Stimulated activated CD8-positive, alpha-beta memory T cell treated with anti-CD3 and anti-CD28 coated beads, Interleukin-7, amount 100 ng/mL, for 4 hours (primary cell): ENCODE measurements at regions not wholly inside any gene's neighbourhood (a gene's known extent, or its start where the extent isn't known, plus 50 kb on each side); places are given as distances from the start of the nearest gene placed in this dataset.
"Not testable (repeated sequence)": the region's sequence is repeated elsewhere in the genome, so short reads cannot be mapped to it uniquely, and the experiment has no call there.

Experiments used
- DNase-seq, 2 donors: peaks; one replicate each; pipeline ENCODE4 v3.0.0-alpha.2; 2020; ENCODE audit warnings: low read depth in 2 of 2

DNA sequence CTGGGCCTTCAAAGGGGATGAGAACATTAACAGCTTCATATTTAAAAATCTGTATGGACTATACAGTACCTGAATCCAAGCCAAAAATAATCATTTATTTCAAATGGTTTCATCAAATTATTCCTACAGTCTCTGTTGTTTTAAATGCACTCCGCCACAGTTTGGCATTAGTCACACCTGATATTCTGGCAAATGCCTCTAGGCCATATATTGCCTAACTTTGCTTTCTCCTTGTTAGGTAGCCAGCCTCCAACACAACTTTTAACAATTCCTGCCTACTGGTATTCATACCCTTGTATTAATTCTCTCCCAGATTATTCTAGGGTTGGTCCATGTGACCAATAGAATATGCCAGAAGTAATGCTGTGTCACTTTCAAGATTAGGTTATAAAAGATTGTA is 146.6 kb upstream of the FANCL start:
- no peak for DNase-seq

GRCh38 chr2:58386904-58387303 is 145.8 kb upstream of the FANCL start:
- DNase-seq = not testable (repeated sequence)

GRCh38 chr2:58378152-58378551 is 137.0 kb upstream of the FANCL start:
- no peak for DNase-seq

- no peak for DNase-seq
Observed at GRCh38 chr2:58377181-58377580, 136.1 kb upstream of the FANCL start.

- DNase-seq = no peak
Observed at GRCh38 chr2:58376592-58376991, 135.5 kb upstream of the FANCL start.

DNA sequence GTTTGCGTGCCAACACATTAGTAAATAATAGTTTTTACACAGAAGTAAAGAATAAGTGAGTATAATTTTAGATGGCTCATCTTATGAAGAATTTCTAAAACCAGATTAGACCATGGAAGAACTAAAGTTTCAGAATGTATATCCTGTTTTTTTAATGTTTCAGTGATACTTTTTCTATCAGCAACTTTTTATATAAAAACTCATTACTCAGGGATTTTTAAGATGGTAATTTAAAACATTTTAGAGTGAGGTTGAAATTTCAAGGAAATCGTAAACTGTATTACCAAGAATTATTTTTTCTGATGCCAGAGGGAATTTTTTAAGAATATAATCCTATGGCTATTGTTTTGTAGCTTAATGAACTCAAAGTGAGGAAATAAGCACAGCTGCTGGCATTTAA is 128.5 kb upstream of the FANCL start:
- DNase-seq = no peak

- DNase-seq = no peak
Observed at GRCh38 chr2:58364098-58364497, 123.0 kb upstream of the FANCL start.

- DNase-seq = no peak
Observed at GRCh38 chr2:58358026-58358425, 116.9 kb upstream of the FANCL start.

- no peak for DNase-seq
Observed at GRCh38 chr2:58357521-58357920, 116.4 kb upstream of the FANCL start.

DNA sequence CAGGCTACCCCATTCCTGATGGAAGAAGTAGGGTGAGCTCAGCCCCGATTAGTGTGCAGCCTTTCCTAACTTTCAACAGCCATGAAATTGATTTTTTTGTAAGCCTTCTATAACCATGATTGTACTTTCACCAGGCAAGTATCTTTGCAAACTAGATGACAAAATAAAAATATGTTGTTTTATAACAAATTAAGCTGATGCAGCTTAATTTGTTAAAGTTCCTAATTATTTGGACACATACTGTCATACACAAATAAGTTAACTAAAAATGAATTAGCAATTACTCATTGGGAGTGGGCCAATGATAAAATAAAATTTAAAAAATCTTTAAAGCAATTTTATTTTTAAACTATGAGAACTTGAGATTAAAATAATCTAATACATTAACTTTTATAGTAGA is 113.1 kb upstream of the FANCL start:
- DNase-seq = no peak

DNA sequence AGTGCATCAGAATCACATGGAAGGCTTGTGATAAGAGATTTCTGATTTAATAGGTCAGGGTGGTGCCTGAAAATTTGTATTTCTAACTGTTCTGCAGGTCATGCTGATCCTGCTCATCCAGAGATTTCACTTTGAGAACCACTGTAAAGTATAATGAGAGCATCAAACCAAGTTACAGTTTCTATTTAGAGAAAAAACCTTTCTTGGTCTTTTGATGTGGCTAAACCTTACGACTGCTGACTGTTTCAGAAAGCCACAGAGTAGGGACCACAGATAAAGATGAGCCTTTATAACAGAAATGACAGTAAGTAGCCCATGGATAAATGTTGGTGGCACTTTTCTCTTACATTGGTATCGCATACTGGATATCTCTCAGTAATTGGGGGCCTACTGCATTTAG is 109.4 kb upstream of the FANCL start:
- no peak for DNase-seq

- DNase-seq = no peak
Observed at GRCh38 chr2:58347810-58348209, 106.7 kb upstream of the FANCL start.

- no peak for DNase-seq
Observed at GRCh38 chr2:58341047-58341446, 99.9 kb upstream of the FANCL start.

DNA sequence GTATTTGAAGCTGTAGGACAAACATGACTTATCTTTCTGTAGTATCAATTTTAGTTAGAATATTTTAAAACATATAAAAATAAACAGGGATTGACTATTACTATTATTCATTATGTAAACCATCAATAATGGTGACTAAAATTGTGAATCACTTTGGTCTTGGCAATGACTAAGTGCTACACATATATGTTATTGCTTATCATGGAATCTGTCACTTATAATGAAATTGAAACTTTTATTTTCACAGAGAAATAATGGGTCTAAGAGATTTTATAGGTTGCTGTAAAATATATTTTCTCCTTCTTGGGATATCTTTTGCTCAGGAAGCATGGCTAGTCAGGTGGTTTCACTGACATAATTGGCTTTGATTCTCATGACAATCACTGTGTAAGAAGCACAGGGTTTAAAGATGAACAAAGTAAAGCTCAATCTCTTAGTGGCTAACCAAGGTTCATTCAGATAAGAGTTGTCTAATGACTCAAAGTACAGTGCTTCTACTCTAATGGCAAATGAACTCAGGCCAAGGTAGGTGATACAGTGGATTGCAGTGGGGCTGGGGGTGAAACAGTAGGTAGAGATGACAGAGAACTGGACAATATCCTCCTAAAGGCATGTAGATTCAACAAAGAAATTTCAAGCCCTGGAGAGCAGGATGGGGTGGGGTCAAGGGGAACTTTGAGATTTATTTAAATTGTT is 98.6 kb upstream of the FANCL start:
- DNase-seq = no peak

GRCh38 chr2:58336416-58336815 is 95.3 kb upstream of the FANCL start:
- DNase-seq = no peak

- DNase-seq = no peak
Observed at GRCh38 chr2:58334414-58334813, 93.3 kb upstream of the FANCL start.

- not testable (repeated sequence) for DNase-seq
Observed at GRCh38 chr2:58325296-58325895, 84.3 kb upstream of the FANCL start.

DNA sequence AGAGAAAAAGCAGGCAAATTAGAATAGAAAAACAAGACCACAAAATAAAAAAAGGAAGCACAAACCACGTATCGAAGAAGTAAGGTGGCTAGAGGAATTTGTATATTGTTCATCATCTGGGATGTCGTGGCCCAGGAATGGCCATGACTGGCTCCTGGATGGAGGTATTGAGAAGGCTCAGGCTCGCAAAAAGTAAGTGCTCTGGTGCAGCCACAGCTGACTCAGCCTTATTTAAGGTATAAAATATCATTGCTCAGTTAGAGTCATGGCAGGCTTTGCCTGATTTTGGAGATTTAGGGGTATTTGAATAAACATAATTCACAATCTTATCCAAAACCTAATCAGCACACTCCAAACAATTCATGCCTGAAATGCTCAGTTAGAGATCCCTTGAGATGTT is 78.4 kb upstream of the FANCL start:
- DNase-seq = no peak

- not testable (repeated sequence) for DNase-seq
Observed at GRCh38 chr2:58318949-58319348, 77.8 kb upstream of the FANCL start.

- DNase-seq = no peak
Observed at GRCh38 chr2:58313926-58314325, 72.8 kb upstream of the FANCL start.

- no peak for DNase-seq
Observed at GRCh38 chr2:58308435-58308834, 67.3 kb upstream of the FANCL start.

DNA sequence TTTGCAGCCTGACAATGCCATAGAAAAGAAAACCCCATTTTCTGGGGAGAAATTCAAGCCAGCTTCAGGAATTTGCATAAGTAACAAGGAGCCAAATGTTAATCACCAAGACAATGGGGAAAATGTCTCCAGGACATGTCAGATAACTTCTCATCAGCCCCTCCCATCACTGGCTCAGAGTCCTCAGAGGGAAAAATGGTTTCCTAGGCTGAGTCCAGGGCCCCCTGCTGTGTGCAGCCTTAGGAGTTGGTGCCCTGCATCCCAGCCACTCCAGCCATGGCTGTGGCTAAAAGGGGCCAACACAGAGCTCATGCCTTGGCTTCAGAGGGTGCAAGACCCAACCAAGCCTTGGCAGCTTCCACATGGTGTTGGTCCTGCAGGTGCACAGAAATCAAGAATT is 63.7 kb upstream of the FANCL start:
- no peak for DNase-seq

GRCh38 chr2:58299123-58299522 is 58.0 kb upstream of the FANCL start:
- no peak for DNase-seq

GRCh38 chr2:58293056-58293455 is 51.9 kb upstream of the FANCL start:
- DNase-seq = no peak
